Large intestine (tissue), 3 donors: ENCODE measurements at regions not wholly inside any gene's neighbourhood (a gene's known extent, or its start where the extent isn't known, plus 50 kb on each side); places are given as distances from the start of the nearest gene placed in this dataset.

ENCODE experiments used
- DNase-seq, 2 donors: peaks; one replicate each; pipeline versions ENCODE4 v3.0.0 to v3.0.0-alpha.2; 2013
- H3K27ac ChIP-seq: one replicate; pipeline ENCODE4 v1.5.1; 2013; ENCODE audit warnings: low read length
- H3K27me3 ChIP-seq: 2 replicates; pipeline ENCODE4 v1.6.1; 2013; ENCODE audit warnings: low read length; ENCODE audit not compliant: control insufficient read depth, insufficient read depth
- H3K36me3 ChIP-seq: 2 replicates; pipeline ENCODE4 v1.6.1; 2013; ENCODE audit warnings: low read length; ENCODE audit not compliant: control insufficient read depth, insufficient read depth
- H3K4me1 ChIP-seq: one replicate; pipeline ENCODE4 v1.6.1; 2013; ENCODE audit warnings: low read length; ENCODE audit not compliant: control insufficient read depth, insufficient read depth
- H3K4me3 ChIP-seq: one replicate; pipeline ENCODE4 v1.5.1; 2013; ENCODE audit warnings: low read length
- H3K9me3 ChIP-seq: one replicate; pipeline ENCODE4 v1.6.1; 2013; ENCODE audit warnings: mild to moderate bottlenecking, low read depth, low read length, moderate library complexity; ENCODE audit not compliant: control insufficient read depth
- WGBS: methylation state at CpG from one replicate; pipeline ENCODE4 v1.1.5; 2013; ENCODE audit warnings: low lambda C conversion rate; ENCODE audit not compliant: insufficient coverage; 5-methylcytosine and 5-hydroxymethylcytosine counted together

DNA sequence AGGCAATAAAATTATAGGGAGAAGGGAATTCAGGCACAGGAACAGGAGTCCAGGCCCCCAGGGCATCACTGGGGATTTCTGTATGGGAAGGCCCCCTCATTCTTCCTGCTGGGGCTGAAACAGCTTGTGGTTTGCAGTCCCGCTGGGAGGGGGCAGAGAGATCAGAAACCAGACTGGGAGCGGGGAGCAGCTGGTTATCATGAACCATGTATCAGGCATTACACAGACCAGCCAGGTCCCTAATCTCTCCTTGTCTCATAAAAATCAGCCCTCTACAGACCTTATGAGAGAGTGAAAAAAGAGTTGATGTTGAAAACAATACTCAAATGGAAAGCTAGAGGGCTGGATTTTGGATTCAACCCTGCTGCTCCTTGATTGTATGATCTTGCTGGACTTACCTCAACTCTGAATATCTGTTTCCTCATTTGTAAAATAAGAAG, 93.4 kb upstream of the F3 start:
- Histone ChIP-seq H3K27me3 (no peaks in the 10 kb centered on the region), H3K36me3 (no peaks in the 10 kb centered on the region), H3K4me1 (no peaks in the 10 kb centered on the region), H3K4me3 (no peak overlapping the region), H3K27ac (no peak overlapping the region), H3K9me3 (no peaks in the 10 kb centered on the region)
- WGBS, result no CpG with 5 or more reads among the region's 2 CpGs
- no peak for DNase-seq

DNA sequence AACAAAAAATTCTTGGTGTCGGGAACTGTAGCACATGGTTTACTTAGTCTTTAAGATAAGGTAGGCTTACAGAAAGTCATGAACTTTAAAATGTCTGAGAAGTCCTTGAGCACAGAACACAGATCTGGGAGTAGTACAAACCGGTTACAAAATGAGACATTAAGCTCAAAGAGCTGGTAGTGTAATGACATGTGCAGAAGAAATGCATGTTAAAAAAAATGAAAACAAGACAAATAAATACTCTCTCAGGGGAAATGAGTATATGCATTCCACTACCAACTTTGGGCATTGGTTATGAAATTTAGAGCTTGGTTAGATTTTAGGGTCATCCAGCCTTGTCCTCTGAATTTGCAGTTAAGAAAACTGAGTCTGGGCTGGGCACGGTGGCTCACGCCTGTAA, 91.5 kb upstream of the F3 start:
- 50% methylated on average over 1 of the region's 4 CpGs for WGBS
- Histone ChIP-seq H3K27me3 (no peaks in the 10 kb centered on the region), H3K4me1 (no peaks in the 10 kb centered on the region), H3K27ac (no peak overlapping the region), H3K9me3 (no peaks in the 10 kb centered on the region), H3K4me3 (no peak overlapping the region), H3K36me3 (no peaks in the 10 kb centered on the region)
- no peak for DNase-seq

DNA sequence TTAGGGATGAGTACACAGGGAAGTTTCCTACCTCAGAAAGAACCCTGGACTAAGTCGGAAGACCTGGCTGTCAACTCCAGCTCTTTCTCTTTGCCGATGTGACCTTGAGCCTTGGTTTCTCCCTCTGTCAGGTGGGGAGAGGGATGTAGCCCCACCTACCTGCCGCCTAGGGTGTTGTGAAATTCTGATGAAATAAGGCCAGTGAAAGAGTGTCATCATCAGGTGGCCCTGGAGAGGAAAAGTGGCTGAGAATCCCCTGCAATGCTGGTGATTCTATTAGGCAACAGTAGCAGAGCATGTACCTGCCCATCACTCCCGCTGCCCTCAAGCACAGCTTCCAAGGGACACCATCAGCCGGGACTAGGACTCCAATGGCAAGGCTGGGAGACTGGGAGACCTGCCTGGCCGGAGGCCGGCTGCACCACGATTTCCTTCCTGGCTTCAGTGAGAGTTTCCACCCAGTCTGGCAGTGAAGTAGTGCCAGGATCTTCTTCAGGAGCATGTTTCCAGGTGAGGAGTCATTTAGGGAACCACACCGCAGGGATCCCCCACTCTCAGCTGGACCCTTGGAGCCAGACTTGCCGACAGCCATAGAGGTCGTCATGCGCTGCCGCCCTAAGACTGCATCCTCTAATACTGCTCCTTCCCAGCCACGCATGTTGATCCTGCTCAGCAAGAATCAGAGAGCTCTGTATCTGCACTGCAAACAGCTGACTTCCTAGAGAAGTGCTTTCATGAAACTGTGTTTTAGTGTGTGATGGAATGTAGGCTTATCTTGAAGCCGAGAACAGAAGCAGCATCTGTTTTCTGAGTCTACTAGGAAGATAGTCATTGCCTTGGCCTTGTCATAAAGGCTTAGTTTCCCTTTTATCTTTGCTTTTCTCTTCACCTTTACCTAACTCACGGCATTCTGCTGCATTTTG, 88.0 kb upstream of the F3 start:
- Histone ChIP-seq H3K27me3 (no peaks in the 10 kb centered on the region), H3K4me3 (no peak overlapping the region), H3K36me3 (no peaks in the 10 kb centered on the region), H3K4me1 (no peaks in the 10 kb centered on the region), H3K27ac (no peak overlapping the region), H3K9me3 (no peaks in the 10 kb centered on the region)
- DNase-seq, result no peak
- 84% methylated on average over 3 of the region's 16 CpGs for WGBS

DNA sequence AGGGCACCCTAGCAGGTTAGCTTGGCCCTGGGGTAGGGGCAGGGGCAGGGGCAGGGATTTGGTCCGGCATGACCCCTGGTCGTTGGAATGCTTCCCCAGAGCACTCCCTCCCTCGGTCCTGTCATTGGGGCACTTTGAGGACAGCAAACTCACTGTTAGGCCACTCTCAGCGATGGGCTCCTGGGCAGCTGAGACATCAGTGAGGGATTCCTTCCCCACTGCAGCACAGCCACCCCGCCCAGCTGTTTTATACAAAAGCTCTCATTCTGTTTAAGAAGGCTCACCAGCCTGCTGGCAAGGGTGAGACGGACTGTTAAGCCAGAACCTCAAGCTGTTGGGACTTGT, 86.9 kb upstream of the F3 start:
- H3K4me3 ChIP-seq, result no peak overlapping the region
- no CpG with 5 or more reads among the region's 6 CpGs for WGBS
- H3K4me1 ChIP-seq, result peaks cover 5% of the 10 kb centered on the region
- no peaks in the 10 kb centered on the region for H3K9me3 ChIP-seq
- H3K27ac ChIP-seq, result no peak overlapping the region
- no peak for DNase-seq
- H3K27me3 ChIP-seq, result no peaks in the 10 kb centered on the region
- no peaks in the 10 kb centered on the region for H3K36me3 ChIP-seq

DNA sequence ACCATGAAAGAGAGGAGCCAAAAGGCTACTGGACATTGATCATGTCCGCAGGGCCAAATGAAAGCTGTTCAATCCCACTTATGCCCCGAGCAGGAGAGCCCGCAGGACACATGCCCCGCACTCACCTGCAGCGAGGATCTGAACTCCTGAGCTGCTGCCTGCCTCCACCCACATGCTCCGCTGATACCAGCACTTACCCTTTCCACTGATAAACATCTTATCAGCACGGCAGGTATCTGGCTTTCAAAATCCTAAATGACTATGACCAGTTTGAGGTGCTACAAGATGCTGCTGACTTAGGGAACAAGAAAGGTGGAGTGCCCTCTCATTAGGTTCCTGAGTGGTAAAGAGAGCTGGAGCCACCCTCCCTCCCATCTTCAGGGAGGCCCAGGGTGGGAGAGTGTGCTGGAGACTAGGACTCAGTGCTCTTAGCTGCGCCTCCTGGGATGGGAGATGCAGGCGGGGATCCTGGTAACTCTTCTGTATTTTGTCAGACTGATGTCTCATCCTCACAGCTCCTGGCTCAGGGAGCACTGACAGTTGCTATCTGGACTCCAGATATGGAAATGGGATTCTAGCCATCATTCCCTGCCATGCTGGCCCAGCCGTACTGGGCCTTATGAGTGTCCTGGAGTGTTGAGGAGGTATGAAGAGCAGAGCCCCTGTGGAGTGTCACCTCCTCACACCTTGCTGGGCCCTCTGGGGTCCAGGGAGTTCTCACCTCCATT, 86.4 kb upstream of the F3 start:
- Histone ChIP-seq H3K4me3 (no peak overlapping the region), H3K4me1 (peaks cover 8% of the 10 kb centered on the region), H3K9me3 (no peaks in the 10 kb centered on the region), H3K27ac (no peak overlapping the region), H3K36me3 (no peaks in the 10 kb centered on the region), H3K27me3 (no peaks in the 10 kb centered on the region)
- no peak for DNase-seq
- no CpG with 5 or more reads among the region's 10 CpGs for WGBS

DNA sequence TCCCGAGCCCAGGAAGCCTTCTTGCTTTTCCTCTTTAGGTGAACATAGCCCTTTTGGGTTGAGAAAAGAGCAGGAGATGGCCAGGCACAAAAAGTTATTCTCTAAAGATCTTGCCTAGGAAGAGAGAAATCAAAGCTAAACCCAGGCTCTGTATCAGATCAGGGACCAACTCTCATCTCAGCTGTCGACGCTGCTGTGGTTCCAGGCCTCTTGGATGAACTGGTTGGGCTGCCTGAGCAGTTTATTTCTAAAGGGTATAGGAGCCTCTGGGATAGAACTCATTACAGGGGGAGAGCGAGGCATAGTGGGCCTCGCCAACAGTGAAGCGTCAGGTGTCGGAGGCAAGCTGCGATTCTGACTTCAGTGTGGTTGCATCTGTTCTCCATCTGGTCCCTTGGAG, 82.6 kb upstream of the F3 start:
- Histone ChIP-seq H3K27ac (no peak overlapping the region), H3K4me3 (no peak overlapping the region), H3K4me1 (peaks cover 32% of the 10 kb centered on the region), H3K36me3 (no peaks in the 10 kb centered on the region), H3K27me3 (no peaks in the 10 kb centered on the region), H3K9me3 (no peaks in the 10 kb centered on the region)
- DNase-seq, result no peak
- WGBS, result 86% methylated on average over 1 of the region's 8 CpGs

- Histone ChIP-seq H3K4me1 (peaks cover 32% of the 10 kb centered on the region), H3K36me3 (no peaks in the 10 kb centered on the region), H3K4me3 (no peak overlapping the region), H3K9me3 (no peaks in the 10 kb centered on the region), H3K27ac (no peak overlapping the region), H3K27me3 (no peaks in the 10 kb centered on the region)
- WGBS, result no CpG with 5 or more reads among the region's 8 CpGs
- DNase-seq, result no peak
These were observed 82.1 kb upstream of the F3 start for GRCh38 chr1:94623560-94624148.

- Histone ChIP-seq H3K36me3 (no peaks in the 10 kb centered on the region), H3K27me3 (no peaks in the 10 kb centered on the region), H3K9me3 (peaks cover 5% of the 10 kb centered on the region), H3K27ac (no peak overlapping the region), H3K4me3 (no peak overlapping the region), H3K4me1 (peaks cover 33% of the 10 kb centered on the region)
- DNase-seq, result peak in 1 of 2 donors; percentile 62
- no CpG with 5 or more reads among the region's 10 CpGs for WGBS
These were observed 81.2 kb upstream of the F3 start for GRCh38 chr1:94622757-94623156.

DNA sequence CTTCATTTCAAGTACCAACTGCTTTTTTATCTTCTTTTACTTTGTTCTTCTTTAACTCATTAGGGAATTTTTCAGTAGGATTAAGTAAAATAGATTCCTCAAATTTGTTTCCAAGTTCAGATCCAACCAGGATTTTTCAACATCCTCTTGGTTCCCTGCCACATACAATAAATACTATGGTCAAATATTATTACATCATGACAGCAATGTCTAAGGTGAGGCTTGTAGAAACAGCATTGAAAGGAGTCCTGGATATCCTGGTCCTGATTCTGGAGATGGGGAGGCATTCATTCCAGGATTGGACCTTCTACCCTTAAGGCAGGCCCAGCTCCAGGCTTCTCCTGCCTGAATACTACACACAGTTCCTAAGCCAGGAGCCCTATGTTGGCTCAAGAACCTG, 80.2 kb upstream of the F3 start:
- no peak for DNase-seq
- Histone ChIP-seq H3K9me3 (peaks cover 5% of the 10 kb centered on the region), H3K27me3 (no peaks in the 10 kb centered on the region), H3K4me3 (no peak overlapping the region), H3K27ac (peak overlapping the region; percentile 49), H3K36me3 (no peaks in the 10 kb centered on the region), H3K4me1 (peaks cover 43% of the 10 kb centered on the region)

DNA sequence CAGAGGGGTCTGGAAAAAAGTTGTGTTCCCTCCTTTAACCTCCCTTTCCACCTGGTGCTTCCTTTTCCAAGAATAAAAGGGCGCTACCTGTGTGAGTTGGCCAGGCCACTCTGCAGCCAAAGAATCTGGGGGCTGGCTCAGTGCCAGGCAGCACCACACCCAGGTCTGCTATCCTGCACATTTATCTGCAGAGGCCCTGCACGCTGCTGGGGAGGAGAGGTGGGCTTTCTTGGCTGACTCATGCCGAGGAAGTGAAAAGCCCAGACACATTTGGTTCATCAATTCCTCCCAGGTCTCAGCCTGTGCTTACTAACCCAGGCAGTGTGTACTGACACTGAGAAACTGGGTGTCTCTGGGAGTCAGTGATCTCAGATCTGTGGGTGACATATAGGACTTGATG, 79.8 kb upstream of the F3 start:
- no CpG with 5 or more reads among the region's 3 CpGs for WGBS
- peak; percentile 77 to 82 for DNase-seq
- peaks cover 47% of the 10 kb centered on the region for H3K4me1 ChIP-seq
- no peaks in the 10 kb centered on the region for H3K36me3 ChIP-seq
- H3K4me3 ChIP-seq, result no peak overlapping the region
- H3K27ac ChIP-seq, result peak overlapping the region; percentile 49
- peaks cover 5% of the 10 kb centered on the region for H3K9me3 ChIP-seq
- no peaks in the 10 kb centered on the region for H3K27me3 ChIP-seq
